ENCODE measurements at regions not wholly inside any gene's neighbourhood (a gene's known extent, or its start where the extent isn't known, plus 50 kb on each side); places are given as distances from the start of the nearest gene placed in this dataset.

- DNase-seq (ENCODE audit: low read depth in 1 of 2, low spot score in 1 of 2), result no peak
- Histone ChIP-seq H3K27ac (no peak overlapping the region), H3K27me3 (no peaks in the 10 kb centered on the region), H3K36me3 (no peaks in the 10 kb centered on the region), H3K9me3 (ENCODE audit: low read depth) (no peaks in the 10 kb centered on the region), H3K4me1 (ENCODE audit: low read depth) (no peaks in the 10 kb centered on the region), H3K4me3 (no peak overlapping the region)
- TF ChIP-seq, protein P1, sequence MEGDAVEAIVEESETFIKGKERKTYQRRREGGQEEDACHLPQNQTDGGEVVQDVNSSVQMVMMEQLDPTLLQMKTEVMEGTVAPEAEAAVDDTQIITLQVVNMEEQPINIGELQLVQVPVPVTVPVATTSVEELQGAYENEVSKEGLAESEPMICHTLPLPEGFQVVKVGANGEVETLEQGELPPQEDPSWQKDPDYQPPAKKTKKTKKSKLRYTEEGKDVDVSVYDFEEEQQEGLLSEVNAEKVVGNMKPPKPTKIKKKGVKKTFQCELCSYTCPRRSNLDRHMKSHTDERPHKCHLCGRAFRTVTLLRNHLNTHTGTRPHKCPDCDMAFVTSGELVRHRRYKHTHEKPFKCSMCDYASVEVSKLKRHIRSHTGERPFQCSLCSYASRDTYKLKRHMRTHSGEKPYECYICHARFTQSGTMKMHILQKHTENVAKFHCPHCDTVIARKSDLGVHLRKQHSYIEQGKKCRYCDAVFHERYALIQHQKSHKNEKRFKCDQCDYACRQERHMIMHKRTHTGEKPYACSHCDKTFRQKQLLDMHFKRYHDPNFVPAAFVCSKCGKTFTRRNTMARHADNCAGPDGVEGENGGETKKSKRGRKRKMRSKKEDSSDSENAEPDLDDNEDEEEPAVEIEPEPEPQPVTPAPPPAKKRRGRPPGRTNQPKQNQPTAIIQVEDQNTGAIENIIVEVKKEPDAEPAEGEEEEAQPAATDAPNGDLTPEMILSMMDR (IDR thresholded peaks at IDR 0.05; ENCODE audit: low read depth, low read length), result no peak
Observed at GRCh38 chr19:29389495-29389894, 136.3 kb upstream of the VSTM2B start.

DNA sequence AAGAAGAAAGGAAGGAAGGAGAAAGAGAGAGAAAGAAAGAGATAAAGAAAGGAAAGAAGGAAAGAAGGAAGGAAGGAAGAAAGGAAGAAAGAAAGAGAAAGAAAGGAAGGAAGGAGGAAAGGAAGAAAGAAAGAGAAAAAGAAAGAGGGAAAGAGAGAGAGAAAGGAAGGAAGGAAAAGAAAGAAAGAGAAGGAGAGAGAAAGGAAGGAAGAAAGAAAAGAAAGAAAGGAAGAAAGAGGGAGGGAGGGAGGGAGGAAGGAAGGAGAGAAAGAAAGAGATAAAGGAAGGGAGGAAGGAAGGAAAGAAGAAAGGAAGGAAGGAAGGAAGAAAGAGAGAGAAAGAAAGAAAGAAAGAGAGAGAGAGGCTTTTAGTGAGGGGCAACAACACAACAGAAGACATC lies 135.1 kb upstream of the VSTM2B start:
- H3K27ac ChIP-seq, result no peak overlapping the region

DNA sequence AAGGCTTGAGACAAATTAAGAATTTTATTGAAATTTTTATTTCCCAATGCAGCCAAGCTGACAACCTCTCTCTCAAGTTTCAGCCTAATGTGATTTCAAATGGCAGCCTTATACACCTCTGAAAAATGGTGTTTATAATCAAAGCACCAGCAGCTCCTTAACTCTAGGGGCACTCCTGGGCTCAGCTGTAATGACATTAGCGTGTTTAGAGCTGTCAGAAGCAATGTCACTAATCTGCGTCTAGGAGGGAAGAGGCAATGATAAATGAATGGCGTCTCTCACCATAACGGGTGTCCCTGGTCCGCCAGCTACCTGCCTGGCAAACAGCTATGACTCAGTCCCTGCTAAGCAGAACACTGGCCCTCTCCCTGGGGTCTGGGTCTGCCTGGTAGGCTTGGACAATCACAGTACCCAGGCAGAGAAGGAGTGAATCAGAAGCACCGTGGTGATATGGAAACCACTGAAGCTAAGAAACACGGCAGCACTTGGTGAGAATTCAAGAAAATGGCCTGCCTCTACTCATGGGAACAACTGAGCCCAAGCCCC lies 131.8 kb upstream of the VSTM2B start:
- no peaks in the 10 kb centered on the region for H3K9me3 ChIP-seq (ENCODE audit: low read depth)
- no peak overlapping the region for H3K27ac ChIP-seq
- no peak for DNase-seq (ENCODE audit: low read depth in 1 of 2, low spot score in 1 of 2)
- H3K27me3 ChIP-seq, result no peaks in the 10 kb centered on the region
- H3K4me1 ChIP-seq (ENCODE audit: low read depth), result no peaks in the 10 kb centered on the region
- TF ChIP-seq, protein P1 (IDR thresholded peaks at IDR 0.05; ENCODE audit: low read depth, low read length), result no peak
- no peaks in the 10 kb centered on the region for H3K36me3 ChIP-seq
- no peak overlapping the region for H3K4me3 ChIP-seq

More for the DNA sequence above, 135.1 kb upstream of the VSTM2B start:
- H3K4me3 ChIP-seq, result no peak overlapping the region
- no peaks in the 10 kb centered on the region for H3K36me3 ChIP-seq
- TF ChIP-seq, protein P1 (IDR thresholded peaks at IDR 0.05; ENCODE audit: low read depth, low read length), result no peak
- H3K27me3 ChIP-seq, result no peaks in the 10 kb centered on the region
- no peaks in the 10 kb centered on the region for H3K9me3 ChIP-seq (ENCODE audit: low read depth)
- H3K4me1 ChIP-seq (ENCODE audit: low read depth), result no peaks in the 10 kb centered on the region
- no peak for DNase-seq (ENCODE audit: low read depth in 1 of 2, low spot score in 1 of 2)

- Histone ChIP-seq H3K36me3 (no peaks in the 10 kb centered on the region), H3K4me3 (no peak overlapping the region), H3K27ac (no peak overlapping the region), H3K9me3 (ENCODE audit: low read depth) (no peaks in the 10 kb centered on the region), H3K27me3 (no peaks in the 10 kb centered on the region), H3K4me1 (ENCODE audit: low read depth) (no peaks in the 10 kb centered on the region)
- TF ChIP-seq, protein P1 (IDR thresholded peaks at IDR 0.05; ENCODE audit: low read depth, low read length), result no peak
- DNase-seq (ENCODE audit: low read depth in 1 of 2, low spot score in 1 of 2), result no peak
Observed at GRCh38 chr19:29395111-29395733, 130.6 kb upstream of the VSTM2B start.

DNA sequence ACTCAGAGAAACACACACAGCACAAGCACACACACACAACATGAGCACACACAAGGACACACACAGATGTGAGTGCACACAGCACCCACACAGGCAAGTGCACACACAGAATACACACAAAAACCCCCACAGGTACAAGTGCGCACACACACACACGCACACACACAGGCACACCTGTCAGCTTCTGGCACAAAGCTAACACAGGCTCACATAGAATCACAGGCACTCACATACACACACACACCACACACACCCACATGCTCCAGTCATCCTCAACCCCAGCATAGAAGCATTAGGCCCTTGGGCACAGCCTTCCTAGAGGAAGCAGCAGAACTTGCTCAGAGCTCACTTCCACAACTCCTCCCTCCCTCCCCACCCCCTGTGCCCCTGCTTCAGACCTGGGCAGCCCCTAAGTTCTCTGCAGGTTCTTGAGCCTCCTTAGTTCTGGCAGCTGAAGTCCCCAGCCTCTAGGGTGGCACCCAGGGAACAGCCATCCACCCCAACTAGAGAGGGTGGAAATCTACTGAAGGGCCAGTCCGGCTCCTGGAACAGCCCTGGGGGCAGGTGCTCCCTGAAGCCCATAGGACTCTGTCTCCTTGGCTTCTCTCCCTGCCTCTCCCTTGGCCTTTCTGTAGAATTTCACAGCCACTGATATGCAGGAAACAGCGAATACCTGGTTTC lies 129.9 kb upstream of the VSTM2B start:
- TF ChIP-seq, protein P1 (IDR thresholded peaks at IDR 0.05; ENCODE audit: low read depth, low read length), result no peak

More for the DNA sequence above, 129.9 kb upstream of the VSTM2B start:
- no peak for DNase-seq (ENCODE audit: low read depth in 1 of 2, low spot score in 1 of 2)
- H3K4me1 ChIP-seq (ENCODE audit: low read depth), result no peaks in the 10 kb centered on the region
- H3K9me3 ChIP-seq (ENCODE audit: low read depth), result no peaks in the 10 kb centered on the region
- H3K4me3 ChIP-seq, result no peak overlapping the region
- H3K36me3 ChIP-seq, result no peaks in the 10 kb centered on the region
- no peaks in the 10 kb centered on the region for H3K27me3 ChIP-seq
- H3K27ac ChIP-seq, result no peak overlapping the region

All from cardiac muscle cell (in vitro differentiated cells and primary cell).